Left lobe of liver (tissue), 2 donors: ENCODE measurements at regions not wholly inside any gene's neighbourhood (a gene's known extent, or its start where the extent isn't known, plus 50 kb on each side); places are given as distances from the start of the nearest gene placed in this dataset.

ENCODE experiments used
- ATAC-seq: fragments of 200-7000 bp; cut with Tn5 transposase; one replicate; pipeline ENCODE4 v1.9.1; 2020; ENCODE audit warnings: mild to moderate bottlenecking, moderate library complexity
- DNase-seq: peaks from one replicate; pipeline ENCODE4 v3.0.0-alpha.2; 2020; ENCODE audit warnings: low spot score
- donor health status: DM: no; HTN: no; CAD: no; lungs with moderate emphysema.
- donor health status: DM: no; HTN: yes; CAD: no.

GRCh38 chr7:46428295-46428694, 507.2 kb upstream of the IGFBP3 start:
- ATAC-seq (no peak), DNase-seq (no peak)

- DNase-seq = no peak
- ATAC-seq = no peak
Measured at GRCh38 chr7:46424934-46425333, 503.9 kb upstream of the IGFBP3 start.

GRCh38 chr7:46421441-46422230, 500.6 kb upstream of the IGFBP3 start:
- DNase-seq (no peak), ATAC-seq (no peak)

GRCh38 chr7:46414946-46415345, 493.9 kb upstream of the IGFBP3 start:
- DNase-seq = no peak
- no peak for ATAC-seq

- ATAC-seq (no peak), DNase-seq (no peak)
Measured at GRCh38 chr7:46411236-46411635, 490.2 kb upstream of the IGFBP3 start.

GRCh38 chr7:46407125-46407524, 486.1 kb upstream of the IGFBP3 start:
- no peak for ATAC-seq
- DNase-seq = no peak

- ATAC-seq (no peak), DNase-seq (no peak)
Measured at GRCh38 chr7:46397591-46397990, 476.5 kb upstream of the IGFBP3 start.

- ATAC-seq (no peak), DNase-seq (no peak)
Measured at GRCh38 chr7:46396481-46396880, 475.4 kb upstream of the IGFBP3 start.

GRCh38 chr7:46393142-46393541, 472.1 kb upstream of the IGFBP3 start:
- DNase-seq (no peak), ATAC-seq (no peak)

- DNase-seq (no peak), ATAC-seq (no peak)
Measured at GRCh38 chr7:46391231-46392201, 470.4 kb upstream of the IGFBP3 start.

- ATAC-seq = no peak
- DNase-seq = no peak
Measured at GRCh38 chr7:46390042-46390441, 469.0 kb upstream of the IGFBP3 start.

GRCh38 chr7:46389146-46389545, 468.1 kb upstream of the IGFBP3 start:
- DNase-seq (no peak), ATAC-seq (no peak)

GRCh38 chr7:46387646-46388045, 466.6 kb upstream of the IGFBP3 start:
- no peak for ATAC-seq

GRCh38 chr7:46386428-46387399, 465.6 kb upstream of the IGFBP3 start:
- ATAC-seq = no peak

More at GRCh38 chr7:46387646-46388045, 466.6 kb upstream of the IGFBP3 start:
- DNase-seq = no peak

GRCh38 chr7:46385662-46386309, 464.7 kb upstream of the IGFBP3 start:
- ATAC-seq (no peak), DNase-seq (no peak)

More at GRCh38 chr7:46386428-46387399, 465.6 kb upstream of the IGFBP3 start:
- no peak for DNase-seq

GRCh38 chr7:46383605-46384004, 462.5 kb upstream of the IGFBP3 start:
- ATAC-seq (no peak), DNase-seq (no peak)

GRCh38 chr7:46369933-46370654, 449.0 kb upstream of the IGFBP3 start:
- DNase-seq = no peak
- ATAC-seq = no peak

GRCh38 chr7:46368871-46369270, 447.8 kb upstream of the IGFBP3 start:
- DNase-seq = no peak

GRCh38 chr7:46366526-46366925, 445.5 kb upstream of the IGFBP3 start:
- DNase-seq = no peak

More at GRCh38 chr7:46368871-46369270, 447.8 kb upstream of the IGFBP3 start:
- no peak for ATAC-seq

More at GRCh38 chr7:46366526-46366925, 445.5 kb upstream of the IGFBP3 start:
- ATAC-seq = no peak
